NCI-H748 (cell line): ENCODE measurements at regions not wholly inside any gene's neighbourhood (a gene's known extent, or its start where the extent isn't known, plus 50 kb on each side); places are given as distances from the start of the nearest gene placed in this dataset.
"Not testable (repeated sequence)": the region's sequence is repeated elsewhere in the genome, so short reads cannot be mapped to it uniquely, and the experiment has no call there.

Experiments used
- DNase-seq: peaks from one replicate; lab custom pipeline; 2025; ENCODE audit not compliant: unreplicated experiment; lab: John Stamatoyannopoulos, UW

- no peak for DNase-seq
Measured at GRCh38 chr3:191518861-191519260, 57.9 kb downstream of the PYDC2 start.

GRCh38 chr3:191521055-191521454 lies 60.1 kb downstream of the PYDC2 start:
- no peak for DNase-seq

- DNase-seq, result peak; percentile 71
Measured at GRCh38 chr3:191523148-191523547, 62.2 kb downstream of the PYDC2 start.

- no peak for DNase-seq
Measured at GRCh38 chr3:191528589-191528988, 67.6 kb downstream of the PYDC2 start.

GRCh38 chr3:191529992-191530391 lies 69.0 kb downstream of the PYDC2 start:
- DNase-seq, result no peak

GRCh38 chr3:191531434-191531972 lies 70.5 kb downstream of the PYDC2 start:
- no peak for DNase-seq

GRCh38 chr3:191543018-191543417 lies 82.1 kb downstream of the PYDC2 start:
- no peak for DNase-seq

- DNase-seq, result no peak
Measured at GRCh38 chr3:191543897-191544296, 82.9 kb downstream of the PYDC2 start.

- no peak for DNase-seq
Measured at GRCh38 chr3:191549357-191549756, 88.4 kb downstream of the PYDC2 start.

- no peak for DNase-seq
Measured at GRCh38 chr3:191555037-191555436, 94.1 kb downstream of the PYDC2 start.

- DNase-seq, result no peak
Measured at GRCh38 chr3:191557322-191557721, 96.4 kb downstream of the PYDC2 start.

GRCh38 chr3:191563722-191564121 lies 102.8 kb downstream of the PYDC2 start:
- peak; percentile 52 for DNase-seq

GRCh38 chr3:191566469-191566868 lies 105.5 kb downstream of the PYDC2 start:
- DNase-seq, result no peak

- peak; percentile 31 for DNase-seq
Measured at GRCh38 chr3:191568206-191568605, 107.2 kb downstream of the PYDC2 start.

GRCh38 chr3:191592105-191592504 lies 131.1 kb downstream of the PYDC2 start:
- no peak for DNase-seq

GRCh38 chr3:191593486-191593885 lies 132.5 kb downstream of the PYDC2 start:
- no peak for DNase-seq

- DNase-seq, result not testable (repeated sequence)
Measured at GRCh38 chr3:191615511-191615910, 154.5 kb downstream of the PYDC2 start.

GRCh38 chr3:191624299-191624698 lies 163.3 kb downstream of the PYDC2 start:
- no peak for DNase-seq

- DNase-seq, result peak; percentile 15
Measured at GRCh38 chr3:191627064-191627463, 166.1 kb downstream of the PYDC2 start.

- no peak for DNase-seq
Measured at GRCh38 chr3:191628571-191628970, 167.6 kb downstream of the PYDC2 start.

- DNase-seq, result no peak
Measured at GRCh38 chr3:191631496-191631895, 170.5 kb downstream of the PYDC2 start.

- DNase-seq, result no peak
Measured at GRCh38 chr3:191634902-191635301, 173.9 kb downstream of the PYDC2 start.

- no peak for DNase-seq
Measured at GRCh38 chr3:191637611-191638010, 176.6 kb downstream of the PYDC2 start.

- DNase-seq, result no peak
Measured at GRCh38 chr3:191641789-191642188, 180.8 kb downstream of the PYDC2 start.
